IgD-negative memory B cell (primary cell): ENCODE measurements at regions not wholly inside any gene's neighbourhood (a gene's known extent, or its start where the extent isn't known, plus 50 kb on each side); places are given as distances from the start of the nearest gene placed in this dataset.
"Not testable (repeated sequence)": the region's sequence is repeated elsewhere in the genome, so short reads cannot be mapped to it uniquely, and the experiment has no call there.

ENCODE experiments used
- H3K27ac Mint-ChIP-seq, 3 donors: one replicate each; pipeline ENCODE4 v1.8.0; 2020 to 2022; ENCODE audit warnings: mild to moderate bottlenecking in 3 of 3, mixed read lengths in 3 of 3, moderate library complexity in 1 of 3
- H3K27me3 Mint-ChIP-seq: one replicate; pipeline ENCODE4 v1.8.0; 2021; ENCODE audit warnings: mixed read lengths
- H3K36me3 Mint-ChIP-seq: one replicate; pipeline ENCODE4 v1.8.0; 2020; ENCODE audit warnings: mild to moderate bottlenecking, mixed read lengths
- H3K4me1 Mint-ChIP-seq, 3 donors: one replicate each; pipeline ENCODE4 v1.8.0; 2020 to 2022; ENCODE audit warnings: mixed read lengths in 3 of 3, mild to moderate bottlenecking in 1 of 3
- H3K4me3 Mint-ChIP-seq, 4 donors: one replicate each; pipeline ENCODE4 v1.8.0; 2020 to 2022; ENCODE audit warnings: mild to moderate bottlenecking in 4 of 4, mixed read lengths in 4 of 4, moderate library complexity in 3 of 4
- H3K9me3 Mint-ChIP-seq, 3 donors: one replicate each; pipeline ENCODE4 v1.8.0; 2020 to 2021; ENCODE audit warnings: mixed read lengths in 3 of 3, mild to moderate bottlenecking in 1 of 3

DNA sequence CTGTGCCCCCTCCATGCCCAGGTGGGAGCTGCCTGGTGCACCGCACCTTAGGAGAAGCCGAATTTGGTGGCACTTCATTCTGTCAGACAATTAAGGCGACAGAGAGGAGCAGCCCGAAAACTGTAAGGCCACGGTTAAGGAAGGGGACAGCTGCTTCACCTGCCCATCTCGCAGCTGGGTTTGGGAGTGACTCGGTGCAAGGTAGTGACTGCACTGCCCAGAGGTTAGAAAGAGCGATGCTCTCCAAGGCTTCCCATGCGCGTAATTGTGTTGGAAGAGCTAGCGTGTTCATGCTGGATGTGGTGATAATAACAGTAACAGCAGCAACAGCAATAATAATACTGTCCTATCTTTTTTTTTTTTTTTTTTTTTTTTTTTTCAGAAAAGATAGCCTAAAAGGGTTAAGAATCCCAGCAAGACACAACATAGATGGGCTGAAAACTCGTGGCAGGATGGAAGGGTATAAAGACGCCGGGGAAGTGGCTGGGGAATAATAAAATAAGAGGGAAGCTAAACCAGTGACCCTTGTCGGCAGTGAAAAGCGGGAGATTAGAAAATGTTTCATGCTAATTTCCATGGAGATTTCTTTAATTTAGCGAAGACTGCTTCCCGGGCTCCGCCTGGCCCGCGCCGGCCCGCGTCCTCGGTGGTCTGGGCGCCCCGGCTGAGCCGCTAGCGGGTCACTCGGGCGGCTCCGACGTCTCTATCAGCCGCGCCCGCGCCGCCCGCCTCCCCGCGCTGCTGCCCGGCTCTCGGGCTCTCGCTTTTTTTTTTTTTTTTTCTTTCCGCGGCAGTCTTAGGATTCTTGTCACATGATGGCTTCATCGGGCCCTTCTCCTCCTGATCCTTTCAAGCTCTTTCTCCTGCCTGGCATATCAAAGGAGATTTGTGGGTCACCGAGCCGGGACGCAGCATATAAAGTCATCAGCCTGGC lies 617.1 kb downstream of the NR2F2 start:
- H3K9me3 Mint-ChIP-seq = peaks cover 3 to 12% (median 9%) of the 10 kb centered on the region in 3 donors
- no peak overlapping the region for H3K4me3 Mint-ChIP-seq
- peaks cover 4% of the 10 kb centered on the region for H3K27me3 Mint-ChIP-seq
- H3K4me1 Mint-ChIP-seq = no peaks in the 10 kb centered on the region
- no peak overlapping the region for H3K27ac Mint-ChIP-seq
- no peaks in the 10 kb centered on the region for H3K36me3 Mint-ChIP-seq

DNA sequence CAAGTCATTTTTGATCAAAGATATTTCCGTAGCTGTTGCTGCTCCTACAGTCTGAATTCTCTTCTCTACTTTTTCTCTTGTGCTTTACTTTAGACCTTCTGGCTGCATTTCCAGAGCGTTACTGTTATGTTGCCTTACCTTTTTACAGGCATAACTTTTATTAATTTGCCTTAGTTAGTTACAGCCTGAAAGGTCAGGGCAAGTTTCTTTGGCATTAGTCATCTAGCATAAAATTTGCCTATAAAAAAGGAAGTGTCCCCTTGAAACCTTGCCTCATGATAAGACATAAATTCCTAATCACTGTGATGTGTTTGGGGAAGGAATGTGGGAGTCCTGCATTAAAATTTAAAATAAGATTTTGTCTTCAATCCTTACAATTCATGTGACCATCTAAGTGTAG lies 618.5 kb downstream of the NR2F2 start:
- no peak overlapping the region for H3K27ac Mint-ChIP-seq
- peaks cover 4% of the 10 kb centered on the region for H3K27me3 Mint-ChIP-seq
- H3K4me3 Mint-ChIP-seq = no peak overlapping the region
- no peaks in the 10 kb centered on the region for H3K4me1 Mint-ChIP-seq
- H3K36me3 Mint-ChIP-seq = no peaks in the 10 kb centered on the region
- peaks cover 5 to 15% (median 9%) of the 10 kb centered on the region in 3 donors for H3K9me3 Mint-ChIP-seq

DNA sequence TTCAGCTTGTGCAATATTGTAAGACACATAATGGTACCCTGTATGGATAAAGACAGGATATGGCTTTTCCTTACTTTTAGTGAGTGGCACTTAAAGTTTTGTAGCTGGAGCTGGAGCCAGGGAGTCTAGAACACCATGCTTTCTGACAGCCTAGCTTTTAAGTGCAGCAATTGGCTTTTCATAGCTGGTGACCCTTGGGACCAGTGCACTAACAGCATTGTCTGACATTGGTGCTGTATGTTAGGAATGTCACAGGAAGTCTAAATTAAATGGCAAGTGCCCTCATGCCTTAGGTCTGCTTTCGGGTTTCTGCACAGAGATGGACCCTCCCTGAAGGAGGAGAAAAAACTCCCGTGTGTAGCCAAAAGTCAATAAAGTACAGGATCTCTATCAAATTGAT lies 628.2 kb downstream of the NR2F2 start:
- Mint-ChIP-seq H3K4me3 (no peak overlapping the region), H3K9me3 (peaks cover 0 to 9% (median under 1%) of the 10 kb centered on the region in 3 donors)

GRCh38 chr15:96959501-96959900 lies 629.0 kb downstream of the NR2F2 start:
- H3K27me3 Mint-ChIP-seq = no peaks in the 10 kb centered on the region
- no peak overlapping the region for H3K4me3 Mint-ChIP-seq
- no peaks in the 10 kb centered on the region for H3K4me1 Mint-ChIP-seq
- no peaks in the 10 kb centered on the region for H3K36me3 Mint-ChIP-seq
- no peak overlapping the region for H3K27ac Mint-ChIP-seq
- peaks cover 0 to 9% (median 0%) of the 10 kb centered on the region in 3 donors for H3K9me3 Mint-ChIP-seq

More for the DNA sequence above, 628.2 kb downstream of the NR2F2 start:
- H3K27me3 Mint-ChIP-seq = no peaks in the 10 kb centered on the region
- H3K36me3 Mint-ChIP-seq = no peaks in the 10 kb centered on the region
- no peak overlapping the region for H3K27ac Mint-ChIP-seq
- no peaks in the 10 kb centered on the region for H3K4me1 Mint-ChIP-seq

DNA sequence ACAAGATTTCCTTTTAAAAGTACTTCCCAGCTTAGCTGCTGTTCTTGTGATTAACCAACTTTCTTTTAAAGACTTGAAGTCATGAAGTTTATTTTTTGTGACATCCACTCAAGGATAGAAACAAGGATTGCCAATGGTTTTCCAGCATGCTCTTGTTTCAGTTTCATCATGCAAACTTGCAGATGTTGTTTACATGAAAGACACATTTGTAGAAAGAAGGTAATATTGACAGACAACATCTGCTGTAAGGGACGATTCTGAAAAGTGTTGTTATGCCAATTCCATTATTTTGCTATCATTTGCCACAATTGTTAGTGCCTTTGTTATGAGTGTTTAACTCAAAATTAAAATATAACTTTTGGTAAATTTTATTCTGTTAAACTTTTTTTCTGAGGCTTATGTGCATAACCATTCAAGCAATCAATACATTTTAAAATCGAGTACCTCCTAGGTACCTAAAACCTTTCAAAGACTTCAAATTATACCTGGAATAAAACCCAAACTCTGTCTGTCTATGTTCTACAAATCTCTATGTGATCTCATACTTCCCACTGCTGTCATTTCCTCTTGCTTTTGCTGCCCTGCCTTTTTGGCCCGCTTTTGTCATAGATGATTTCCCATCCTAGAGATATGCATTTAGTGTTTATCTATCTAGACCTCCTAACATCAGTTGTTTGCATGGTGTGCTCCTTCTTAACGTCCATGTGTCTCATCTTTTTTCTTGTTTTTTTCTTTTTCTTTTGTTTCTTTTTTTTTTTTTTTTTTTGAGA lies 630.4 kb downstream of the NR2F2 start:
- Mint-ChIP-seq H3K27me3 (no peaks in the 10 kb centered on the region), H3K4me3 (no peak overlapping the region), H3K36me3 (no peaks in the 10 kb centered on the region), H3K27ac (no peak overlapping the region), H3K4me1 (no peaks in the 10 kb centered on the region), H3K9me3 (peaks cover 0 to 2% (median under 1%) of the 10 kb centered on the region in 3 donors)

DNA sequence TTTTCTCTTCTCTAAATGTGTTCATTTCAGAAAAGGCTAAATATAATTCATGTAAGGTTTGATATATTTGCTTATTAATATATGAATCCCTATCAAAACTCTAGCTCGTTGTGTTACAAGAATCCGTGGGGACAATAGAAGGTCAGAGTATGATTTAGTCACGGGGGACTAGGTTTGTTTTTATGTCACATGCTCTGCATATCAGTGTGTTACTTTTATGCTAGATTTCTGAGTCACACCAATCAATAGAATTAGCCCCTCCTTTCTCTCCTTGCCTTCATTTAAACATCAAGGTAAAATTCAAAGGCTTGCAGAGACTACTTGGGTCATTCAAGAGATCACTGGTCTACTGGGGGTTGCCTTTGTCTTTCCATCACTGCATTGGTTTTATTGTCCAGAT lies 636.1 kb downstream of the NR2F2 start:
- H3K9me3 Mint-ChIP-seq = peaks cover 4 to 18% (median 11%) of the 10 kb centered on the region in 3 donors
- H3K4me3 Mint-ChIP-seq = no peak overlapping the region
- no peaks in the 10 kb centered on the region for H3K27me3 Mint-ChIP-seq
- H3K4me1 Mint-ChIP-seq = peaks cover 0 to 3% (median 0%) of the 10 kb centered on the region in 3 donors
- no peaks in the 10 kb centered on the region for H3K36me3 Mint-ChIP-seq
- no peak overlapping the region for H3K27ac Mint-ChIP-seq

- H3K36me3 Mint-ChIP-seq = no peaks in the 10 kb centered on the region
- H3K9me3 Mint-ChIP-seq = peaks cover 4 to 23% (median 11%) of the 10 kb centered on the region in 3 donors
- H3K27me3 Mint-ChIP-seq = no peaks in the 10 kb centered on the region
- peaks cover 0 to 3% (median 0%) of the 10 kb centered on the region in 3 donors for H3K4me1 Mint-ChIP-seq
- H3K4me3 Mint-ChIP-seq = no peak overlapping the region
- no peak overlapping the region for H3K27ac Mint-ChIP-seq
Measured at GRCh38 chr15:96969732-96970710, 639.5 kb downstream of the NR2F2 start.

DNA sequence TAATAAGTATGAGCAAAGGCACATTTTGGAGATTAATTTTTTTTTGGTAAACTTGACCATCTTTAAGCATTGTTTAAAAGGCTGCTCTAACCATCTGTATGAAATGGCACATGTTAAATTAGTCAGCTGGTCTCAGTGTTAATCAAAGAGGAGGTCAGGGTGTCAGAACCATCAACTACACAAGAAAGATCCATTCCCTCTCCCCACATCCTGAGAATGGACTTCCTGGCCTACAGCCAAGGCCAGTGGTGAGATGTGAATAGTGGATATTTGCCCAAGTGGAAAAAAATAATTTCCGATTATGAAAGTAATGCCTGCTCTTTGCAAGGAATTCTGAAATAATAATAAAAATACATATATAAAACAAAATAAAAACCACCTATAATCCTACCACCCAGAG lies 641.7 kb downstream of the NR2F2 start:
- Mint-ChIP-seq H3K36me3 (no peaks in the 10 kb centered on the region), H3K4me3 (no peak overlapping the region), H3K27ac (no peak overlapping the region), H3K27me3 (no peaks in the 10 kb centered on the region), H3K9me3 (peaks cover 6 to 20% (median 10%) of the 10 kb centered on the region in 3 donors), H3K4me1 (peaks cover 0 to 3% (median 0%) of the 10 kb centered on the region in 3 donors)

GRCh38 chr15:96974761-96975160 lies 644.3 kb downstream of the NR2F2 start:
- Mint-ChIP-seq H3K9me3 (peaks cover 4 to 10% (median 8%) of the 10 kb centered on the region in 3 donors), H3K4me1 (peaks cover 0 to 1% (median 0%) of the 10 kb centered on the region in 3 donors), H3K27ac (no peak overlapping the region), H3K27me3 (no peaks in the 10 kb centered on the region), H3K4me3 (no peak overlapping the region), H3K36me3 (no peaks in the 10 kb centered on the region)

GRCh38 chr15:96977886-96978285 lies 647.4 kb downstream of the NR2F2 start:
- Mint-ChIP-seq H3K36me3 (no peaks in the 10 kb centered on the region), H3K4me3 (no peak overlapping the region), H3K9me3 (peaks cover 3 to 12% (median 3%) of the 10 kb centered on the region in 3 donors), H3K27me3 (no peaks in the 10 kb centered on the region), H3K4me1 (no peaks in the 10 kb centered on the region), H3K27ac (no peak overlapping the region)

DNA sequence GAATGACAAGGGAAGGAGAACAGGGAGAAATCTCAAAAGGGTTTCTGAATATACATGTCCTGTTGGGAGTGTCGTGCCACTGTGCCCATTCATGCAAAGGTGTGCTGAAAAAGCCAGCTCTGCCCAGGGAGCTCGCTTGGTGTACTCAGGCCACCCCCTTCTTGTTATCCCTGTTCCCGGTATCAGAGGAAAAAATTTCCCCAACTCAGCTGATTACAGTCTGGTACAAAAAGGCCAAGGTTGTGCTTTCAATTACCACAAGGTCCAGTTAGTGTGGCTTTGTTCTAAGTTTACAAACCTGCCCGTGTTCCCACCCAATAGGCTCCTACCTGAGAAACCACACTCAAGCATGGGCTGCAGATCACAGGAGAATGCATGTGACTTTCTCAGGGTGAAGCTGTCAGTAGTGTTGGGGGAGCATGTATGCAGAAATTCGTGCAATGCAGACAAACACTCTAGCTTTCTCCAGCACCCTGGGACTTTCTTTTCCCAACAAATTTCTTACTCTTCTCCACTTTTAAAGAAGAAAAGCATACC lies 648.5 kb downstream of the NR2F2 start:
- Mint-ChIP-seq H3K27ac (no peak overlapping the region), H3K36me3 (no peaks in the 10 kb centered on the region)

DNA sequence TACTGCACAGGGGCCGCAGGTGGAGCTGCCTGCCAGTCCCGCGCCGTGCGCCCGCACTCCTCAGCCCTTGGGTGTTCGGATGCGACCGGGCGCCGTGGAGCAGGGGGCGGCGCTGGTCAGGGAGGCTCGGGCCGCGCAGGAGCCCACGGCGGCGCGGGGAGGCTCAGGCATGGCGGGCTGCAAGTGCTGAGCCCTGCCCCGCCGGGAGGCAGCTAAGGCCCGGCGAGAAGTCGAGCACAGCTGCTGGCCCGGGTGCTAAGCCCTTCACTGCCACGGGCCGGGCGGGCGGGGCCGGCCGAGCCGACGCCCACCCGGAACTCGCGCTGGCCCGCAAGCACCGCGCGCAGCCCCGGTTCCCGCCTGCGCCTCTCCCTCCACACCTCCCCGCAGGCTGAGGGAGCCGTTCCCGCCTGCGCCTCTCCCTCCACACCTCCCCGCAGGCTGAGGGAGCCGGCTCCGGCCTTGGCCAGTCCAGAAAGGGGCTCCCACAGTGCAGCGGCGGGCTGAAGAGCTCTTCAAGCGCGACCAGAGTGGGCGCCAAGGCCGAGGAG lies 653.7 kb downstream of the NR2F2 start:
- not testable (repeated sequence) for H3K36me3 Mint-ChIP-seq, H3K27ac Mint-ChIP-seq, H3K27me3 Mint-ChIP-seq, H3K4me1 Mint-ChIP-seq, H3K4me3 Mint-ChIP-seq
- peaks cover 6 to 20% (median 9%) of the 10 kb centered on the region in 3 donors for H3K9me3 Mint-ChIP-seq

More for the DNA sequence above, 648.5 kb downstream of the NR2F2 start:
- Mint-ChIP-seq H3K4me3 (no peak overlapping the region), H3K9me3 (peaks cover 3 to 8% (median 6%) of the 10 kb centered on the region in 3 donors), H3K4me1 (no peaks in the 10 kb centered on the region), H3K27me3 (no peaks in the 10 kb centered on the region)

DNA sequence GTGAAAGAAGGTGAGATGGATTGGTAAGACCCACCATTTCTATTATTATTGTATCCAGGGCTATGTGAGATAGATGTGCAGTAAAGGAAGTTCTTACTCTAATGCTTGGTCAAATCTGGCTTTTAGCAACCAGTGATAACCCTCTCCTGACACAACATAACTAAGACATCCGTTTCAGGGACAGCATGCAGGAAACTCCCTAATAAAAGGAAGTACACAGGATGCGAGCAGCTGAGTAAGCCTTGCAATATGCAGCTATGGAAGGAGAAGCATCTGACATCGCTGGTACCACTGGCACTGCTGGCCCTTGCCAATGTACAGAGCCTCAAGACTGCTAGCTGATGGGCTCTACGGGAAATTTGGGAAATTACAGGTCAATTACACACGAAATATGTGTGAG lies 662.3 kb downstream of the NR2F2 start:
- no peaks in the 10 kb centered on the region for H3K4me1 Mint-ChIP-seq
- H3K27me3 Mint-ChIP-seq = no peaks in the 10 kb centered on the region
- H3K27ac Mint-ChIP-seq = no peak overlapping the region
- peaks cover 0 to 19% (median 9%) of the 10 kb centered on the region in 3 donors for H3K9me3 Mint-ChIP-seq
- H3K4me3 Mint-ChIP-seq = no peak overlapping the region
- no peaks in the 10 kb centered on the region for H3K36me3 Mint-ChIP-seq

GRCh38 chr15:96997538-96997937 lies 667.0 kb downstream of the NR2F2 start:
- Mint-ChIP-seq H3K4me1 (no peaks in the 10 kb centered on the region), H3K27ac (no peak overlapping the region), H3K4me3 (no peak overlapping the region), H3K27me3 (no peaks in the 10 kb centered on the region), H3K9me3 (peaks cover 0 to 4% (median 1%) of the 10 kb centered on the region in 3 donors), H3K36me3 (no peaks in the 10 kb centered on the region)
